WI38 (cell line): ENCODE measurements at regions not wholly inside any gene's neighbourhood (a gene's known extent, or its start where the extent isn't known, plus 50 kb on each side); places are given as distances from the start of the nearest gene placed in this dataset.

Experiments used
- H3K4me3 ChIP-seq: 2 replicates; pipeline ENCODE4 v1.5.1; 2011; ENCODE audit warnings: low read depth, mild to moderate bottlenecking, control low read depth, low read length
- TF ChIP-seq, protein P1 (sequence below): IDR thresholded peaks from 2 replicates; pipeline ENCODE4 v1.5.1; 2012; ENCODE audit warnings: low read depth, mild to moderate bottlenecking, control low read depth, low read length

DNA sequence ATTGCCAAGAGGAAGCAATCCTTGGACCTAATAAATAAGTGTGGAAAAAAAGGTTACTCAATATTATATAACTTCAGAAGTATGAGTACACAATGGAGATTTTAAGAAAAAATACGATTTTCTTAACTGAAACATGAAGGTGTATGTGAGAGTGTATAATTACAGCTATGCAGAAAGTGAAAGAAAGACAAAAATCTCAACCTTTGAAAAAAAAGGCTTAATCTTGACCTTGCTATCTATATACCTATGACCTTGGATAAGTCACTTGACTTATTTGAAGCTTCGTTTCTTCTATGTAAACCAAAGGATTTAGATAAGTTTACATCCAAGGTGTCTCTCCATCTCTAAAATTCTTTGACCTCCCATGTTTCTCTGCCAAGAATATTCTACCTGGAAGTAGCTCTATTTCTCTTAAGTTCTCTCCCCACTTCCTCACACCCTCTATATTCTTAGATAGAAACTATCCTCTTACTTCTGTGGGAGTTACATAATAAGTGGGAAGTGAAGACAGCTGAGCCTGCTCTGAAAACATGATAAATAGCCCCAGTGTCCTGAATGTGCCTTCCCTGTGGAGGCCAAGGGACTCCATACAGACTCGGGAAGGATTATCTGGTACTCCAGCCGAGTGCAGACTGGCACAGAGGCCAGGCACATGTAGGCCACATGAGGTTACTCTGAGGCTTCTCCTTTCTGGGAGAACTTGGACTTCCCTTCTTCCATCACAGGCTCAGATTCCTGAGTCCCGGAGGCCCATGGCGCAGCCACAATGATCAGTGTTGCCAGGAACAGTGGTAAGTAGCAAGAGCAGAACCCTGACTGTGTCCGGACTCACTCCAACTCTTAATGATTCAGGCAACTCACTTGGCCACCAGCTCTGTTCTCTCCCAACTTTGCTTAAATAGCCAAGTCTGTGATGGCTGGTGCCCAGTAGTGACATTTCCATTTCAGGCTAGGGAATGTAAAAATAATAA is 166.8 kb upstream of the COL8A1 start:
- TF ChIP-seq, protein P1, sequence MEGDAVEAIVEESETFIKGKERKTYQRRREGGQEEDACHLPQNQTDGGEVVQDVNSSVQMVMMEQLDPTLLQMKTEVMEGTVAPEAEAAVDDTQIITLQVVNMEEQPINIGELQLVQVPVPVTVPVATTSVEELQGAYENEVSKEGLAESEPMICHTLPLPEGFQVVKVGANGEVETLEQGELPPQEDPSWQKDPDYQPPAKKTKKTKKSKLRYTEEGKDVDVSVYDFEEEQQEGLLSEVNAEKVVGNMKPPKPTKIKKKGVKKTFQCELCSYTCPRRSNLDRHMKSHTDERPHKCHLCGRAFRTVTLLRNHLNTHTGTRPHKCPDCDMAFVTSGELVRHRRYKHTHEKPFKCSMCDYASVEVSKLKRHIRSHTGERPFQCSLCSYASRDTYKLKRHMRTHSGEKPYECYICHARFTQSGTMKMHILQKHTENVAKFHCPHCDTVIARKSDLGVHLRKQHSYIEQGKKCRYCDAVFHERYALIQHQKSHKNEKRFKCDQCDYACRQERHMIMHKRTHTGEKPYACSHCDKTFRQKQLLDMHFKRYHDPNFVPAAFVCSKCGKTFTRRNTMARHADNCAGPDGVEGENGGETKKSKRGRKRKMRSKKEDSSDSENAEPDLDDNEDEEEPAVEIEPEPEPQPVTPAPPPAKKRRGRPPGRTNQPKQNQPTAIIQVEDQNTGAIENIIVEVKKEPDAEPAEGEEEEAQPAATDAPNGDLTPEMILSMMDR: no peak
- H3K4me3 ChIP-seq: no peak overlapping the region

DNA sequence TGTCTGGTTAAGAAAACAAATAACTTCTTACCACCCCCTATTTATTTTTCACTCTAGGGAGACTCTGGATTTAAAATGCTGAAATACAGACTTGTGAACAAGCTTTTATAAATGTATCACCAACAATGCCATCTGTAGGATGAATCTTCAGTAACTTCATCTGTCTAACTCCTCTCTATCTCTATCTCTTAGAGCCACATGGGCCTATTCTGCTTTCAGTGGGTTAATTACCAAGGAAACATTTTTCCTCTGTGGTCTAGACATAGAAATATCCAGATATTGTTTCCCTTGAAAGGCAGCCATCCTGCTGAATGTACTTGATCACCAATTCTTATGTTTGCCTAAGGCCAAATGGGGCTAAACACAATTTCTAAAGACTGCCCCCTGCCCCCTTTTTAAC is 167.6 kb upstream of the COL8A1 start:
- TF ChIP-seq, protein P1: no peak
- no peak overlapping the region for H3K4me3 ChIP-seq

DNA sequence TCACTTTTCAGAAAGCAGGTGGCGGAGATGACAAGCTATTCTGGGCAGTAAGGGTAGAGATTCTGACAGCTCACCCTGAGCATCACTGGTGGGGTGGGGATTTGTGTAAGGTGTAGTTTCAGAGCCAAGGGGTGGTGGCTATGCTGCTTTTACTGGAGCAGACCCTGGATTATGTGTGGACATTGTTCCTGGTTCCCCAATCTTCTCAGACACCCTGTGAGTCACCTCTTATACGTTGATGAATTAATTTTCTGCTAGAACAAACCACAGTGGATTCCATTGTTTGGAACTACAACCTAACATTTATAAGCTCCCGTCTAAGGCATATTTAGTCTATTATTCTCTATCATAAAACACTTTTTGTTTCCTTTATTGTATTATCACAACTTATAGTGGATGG is 169.5 kb upstream of the COL8A1 start:
- TF ChIP-seq, protein P1: no peak
- H3K4me3 ChIP-seq: no peak overlapping the region

DNA sequence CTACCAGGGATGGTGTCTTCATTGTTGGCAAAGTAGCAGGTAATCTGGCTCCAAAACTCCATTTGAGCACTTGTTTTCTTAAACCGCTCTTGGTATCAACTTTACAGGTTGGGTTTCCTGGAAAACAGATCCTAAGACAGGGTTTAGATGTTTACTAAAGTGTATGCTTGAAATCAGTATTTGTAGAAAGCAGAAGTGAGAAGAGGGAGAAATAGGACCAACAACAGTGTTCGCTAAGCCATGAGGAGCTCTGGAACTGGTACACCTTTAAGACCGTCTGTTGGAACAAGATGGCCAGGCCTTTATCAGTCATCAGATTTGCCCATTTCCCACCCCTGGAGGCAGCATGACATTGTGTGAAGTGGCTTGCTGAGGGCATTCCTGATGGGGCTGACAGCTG is 171.0 kb upstream of the COL8A1 start:
- no peak overlapping the region for H3K4me3 ChIP-seq
- TF ChIP-seq, protein P1: no peak

DNA sequence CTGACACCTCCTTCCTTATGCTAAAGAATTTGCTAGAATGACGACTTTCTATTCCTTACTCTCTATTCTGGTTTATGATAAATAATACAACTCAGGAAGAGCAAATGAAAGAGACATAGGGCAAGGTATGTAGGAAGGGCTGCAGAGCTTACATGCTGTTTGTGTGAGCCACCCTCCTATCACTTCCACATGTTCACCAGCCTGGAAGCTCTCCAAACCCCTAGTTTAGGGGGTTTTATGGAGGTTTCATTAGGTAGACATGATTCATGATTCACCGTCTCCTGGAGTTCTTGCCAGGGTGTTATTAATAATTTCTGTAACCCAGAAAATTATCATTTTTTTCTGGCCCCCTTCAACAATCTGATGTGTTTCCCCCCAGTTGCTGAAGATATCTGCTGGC is 172.1 kb upstream of the COL8A1 start:
- TF ChIP-seq, protein P1: no peak
- no peak overlapping the region for H3K4me3 ChIP-seq

DNA sequence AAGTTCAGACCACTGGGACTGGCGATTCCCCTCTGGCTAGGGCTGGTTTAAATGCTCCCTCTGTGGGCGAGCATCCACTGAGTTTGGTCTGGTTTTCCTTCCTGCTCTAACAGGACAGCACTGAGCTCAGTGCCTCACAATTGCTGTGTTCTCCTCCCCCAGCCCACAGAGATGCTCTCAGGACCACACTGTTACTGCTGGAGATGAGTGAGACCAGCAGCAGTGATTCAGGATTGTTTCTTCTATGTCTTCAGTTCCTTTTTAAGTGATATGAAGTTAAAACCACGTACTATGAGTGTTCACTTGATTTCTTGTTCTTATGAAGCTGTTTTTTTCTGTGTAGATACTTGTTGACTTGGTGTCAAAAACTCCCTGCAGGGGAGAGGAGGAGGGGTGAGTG is 180.4 kb upstream of the COL8A1 start:
- TF ChIP-seq, protein P1: no peak
- no peak overlapping the region for H3K4me3 ChIP-seq

- no peak overlapping the region for H3K4me3 ChIP-seq
- TF ChIP-seq, protein P1: no peak
Measured at GRCh38 chr3:99442599-99442998, 195.8 kb upstream of the COL8A1 start.
